Adrenal gland (tissue), 5 donors: ENCODE measurements at regions not wholly inside any gene's neighbourhood (a gene's known extent, or its start where the extent isn't known, plus 50 kb on each side); places are given as distances from the start of the nearest gene placed in this dataset.

ENCODE experiments used
- CTCF ChIP-seq, 6 experiments: fragments of 450-650 bp in 4 of 6; fragments of 200-600 bp in 2 of 6; sonication (generic) in 1 of 6; IDR thresholded peaks; 1 replicate in 5 of 6; 2 replicates in 1 of 6; pipeline versions ENCODE4 v1.5.1 to v1.8.0; 2016 to 2021; ENCODE audit warnings: antibody characterized with exemption in 6 of 6, mild to moderate bottlenecking in 2 of 6, moderate library complexity in 1 of 6
- POLR2A ChIP-seq, 2 donors: fragments of 450-650 bp; IDR thresholded peaks; one replicate each; pipeline ENCODE4 v1.6.1; 2017; ENCODE audit warnings: antibody characterized with exemption in 2 of 2, mild to moderate bottlenecking in 2 of 2, moderate library complexity in 1 of 2
- donor health status: DM: no; HTN: no; CAD: no.

- TF ChIP-seq CTCF (IDR thresholded peaks at IDR 0.05) (no peak), POLR2A (IDR thresholded peaks at IDR 0.05) (no peak)
Measured at GRCh38 chr18:5049124-5049523, 147.9 kb downstream of the AKAIN1 start.
